ENCODE measurements at regions not wholly inside any gene's neighbourhood (a gene's known extent, or its start where the extent isn't known, plus 50 kb on each side); places are given as distances from the start of the nearest gene placed in this dataset.
"Not testable (repeated sequence)": the region's sequence is repeated elsewhere in the genome, so short reads cannot be mapped to it uniquely, and the experiment has no call there.

DNA sequence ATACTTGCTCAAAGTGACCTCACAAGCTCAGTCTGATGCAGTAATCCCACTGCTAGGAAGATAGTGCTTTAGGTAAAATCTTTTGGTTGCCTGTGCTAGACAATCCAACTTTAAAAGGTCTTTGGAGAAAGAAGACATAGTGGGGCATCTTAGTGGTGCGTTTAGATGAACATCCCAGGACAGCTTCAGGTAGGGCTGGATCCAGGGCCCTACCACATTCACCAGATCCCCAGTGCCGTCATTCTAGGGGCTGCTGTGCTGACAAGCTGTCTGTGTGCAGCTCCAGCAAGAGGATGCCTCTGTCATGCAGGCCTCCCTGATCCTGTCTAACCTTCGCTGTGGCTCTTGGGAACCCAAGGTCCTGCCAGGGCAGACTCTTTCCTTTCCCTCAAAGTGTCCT, 100.7 kb upstream of the EIF5 start:
- TF ChIP-seq, protein P1, sequence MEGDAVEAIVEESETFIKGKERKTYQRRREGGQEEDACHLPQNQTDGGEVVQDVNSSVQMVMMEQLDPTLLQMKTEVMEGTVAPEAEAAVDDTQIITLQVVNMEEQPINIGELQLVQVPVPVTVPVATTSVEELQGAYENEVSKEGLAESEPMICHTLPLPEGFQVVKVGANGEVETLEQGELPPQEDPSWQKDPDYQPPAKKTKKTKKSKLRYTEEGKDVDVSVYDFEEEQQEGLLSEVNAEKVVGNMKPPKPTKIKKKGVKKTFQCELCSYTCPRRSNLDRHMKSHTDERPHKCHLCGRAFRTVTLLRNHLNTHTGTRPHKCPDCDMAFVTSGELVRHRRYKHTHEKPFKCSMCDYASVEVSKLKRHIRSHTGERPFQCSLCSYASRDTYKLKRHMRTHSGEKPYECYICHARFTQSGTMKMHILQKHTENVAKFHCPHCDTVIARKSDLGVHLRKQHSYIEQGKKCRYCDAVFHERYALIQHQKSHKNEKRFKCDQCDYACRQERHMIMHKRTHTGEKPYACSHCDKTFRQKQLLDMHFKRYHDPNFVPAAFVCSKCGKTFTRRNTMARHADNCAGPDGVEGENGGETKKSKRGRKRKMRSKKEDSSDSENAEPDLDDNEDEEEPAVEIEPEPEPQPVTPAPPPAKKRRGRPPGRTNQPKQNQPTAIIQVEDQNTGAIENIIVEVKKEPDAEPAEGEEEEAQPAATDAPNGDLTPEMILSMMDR (IDR thresholded peaks at IDR 0.05) = no peak
- H3K4me1 ChIP-seq (ENCODE audit: control insufficient read depth in 1 of 2, insufficient read depth in 1 of 2, low read depth in 1 of 2, low read length in 1 of 2) = no peaks in the 10 kb centered on the region
- H3K27ac ChIP-seq = no peak overlapping the region
- no peaks in the 10 kb centered on the region for H3K36me3 ChIP-seq
- H3K27me3 ChIP-seq = peaks cover 54% of the 10 kb centered on the region
- H3K9me3 ChIP-seq = peaks cover 3% of the 10 kb centered on the region
- H3K4me3 ChIP-seq (ENCODE audit: low read depth in 1 of 2, low read length in 1 of 2) = no peak overlapping the region

DNA sequence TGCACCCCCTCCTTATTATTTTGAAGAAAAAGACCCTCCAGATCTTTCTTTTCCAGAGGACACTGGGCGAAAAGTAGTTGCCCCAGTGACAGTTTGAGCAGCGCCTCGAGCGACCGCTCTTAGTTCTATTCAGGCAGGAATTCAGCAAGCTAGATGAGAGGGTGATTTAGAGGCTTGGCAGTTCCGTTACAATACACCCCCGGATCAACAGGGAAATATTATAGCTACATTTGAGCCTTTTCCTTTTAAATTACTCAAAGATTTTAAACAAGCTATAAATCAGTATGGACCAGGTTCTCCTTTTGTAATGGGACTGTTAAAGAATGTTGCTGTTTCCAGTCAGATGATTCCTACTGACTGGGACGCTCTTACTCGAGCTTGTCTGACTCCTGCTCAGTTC, 99.2 kb upstream of the EIF5 start:
- H3K27ac ChIP-seq; H3K4me3 ChIP-seq (ENCODE audit: low read depth in 1 of 2, low read length in 1 of 2); H3K4me1 ChIP-seq (ENCODE audit: control insufficient read depth in 1 of 2, insufficient read depth in 1 of 2, low read depth in 1 of 2, low read length in 1 of 2); H3K36me3 ChIP-seq: not testable (repeated sequence)
- peaks cover 18% of the 10 kb centered on the region for H3K9me3 ChIP-seq
- H3K27me3 ChIP-seq = peaks cover 54% of the 10 kb centered on the region

DNA sequence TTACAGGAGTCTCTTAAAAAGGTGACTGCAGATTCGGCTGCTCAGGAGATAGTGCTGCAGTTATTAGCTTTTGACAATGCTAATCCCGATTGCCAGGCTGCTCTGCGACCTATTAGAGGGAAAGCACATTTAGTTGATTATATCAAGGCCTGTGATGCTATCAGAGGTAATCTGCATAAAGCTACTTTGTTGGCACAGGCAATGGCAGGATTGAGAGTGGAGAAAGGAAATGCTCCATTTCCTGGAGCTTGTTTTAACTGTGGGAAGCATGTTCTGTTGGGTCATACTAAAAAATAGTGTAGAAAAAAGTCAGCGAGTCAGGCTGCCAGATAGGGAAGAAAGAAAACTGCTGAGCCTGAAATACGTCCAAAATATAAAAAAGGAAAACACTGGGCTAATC, 98.5 kb upstream of the EIF5 start:
- not testable (repeated sequence) for H3K4me1 ChIP-seq (ENCODE audit: control insufficient read depth in 1 of 2, insufficient read depth in 1 of 2, low read depth in 1 of 2, low read length in 1 of 2); H3K4me3 ChIP-seq (ENCODE audit: low read depth in 1 of 2, low read length in 1 of 2)
- peaks cover 54% of the 10 kb centered on the region for H3K27me3 ChIP-seq

DNA sequence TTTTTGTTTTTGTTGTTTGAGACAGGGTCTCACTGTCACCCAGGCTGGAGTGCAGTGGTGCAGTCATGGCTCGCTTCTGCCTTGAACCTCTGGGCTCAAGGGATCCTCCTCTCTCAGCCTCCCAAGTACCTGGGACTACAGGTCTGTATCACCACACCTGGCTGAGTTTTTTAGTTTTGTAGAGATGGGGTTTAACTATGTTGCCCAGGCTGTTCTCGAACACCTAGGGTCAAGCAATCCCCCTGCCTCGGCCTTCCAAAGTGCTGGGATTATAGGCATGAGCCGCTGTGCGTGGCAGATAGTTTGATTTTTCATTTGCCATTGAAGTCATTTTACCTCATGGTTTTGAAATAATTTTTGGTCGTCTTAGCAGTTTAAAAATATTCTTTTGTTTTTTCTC, 94.3 kb upstream of the EIF5 start:
- TF ChIP-seq, protein P1 (IDR thresholded peaks at IDR 0.05) = no peak
- peaks cover 39% of the 10 kb centered on the region for H3K27me3 ChIP-seq
- H3K27ac ChIP-seq = no peak overlapping the region
- H3K4me1 ChIP-seq (ENCODE audit: control insufficient read depth in 1 of 2, insufficient read depth in 1 of 2, low read depth in 1 of 2, low read length in 1 of 2) = peaks cover 14 to 20% of the 10 kb centered on the region in 2 experiments
- H3K9me3 ChIP-seq = peaks cover 26% of the 10 kb centered on the region
- no peaks in the 10 kb centered on the region for H3K36me3 ChIP-seq
- H3K4me3 ChIP-seq (ENCODE audit: low read depth in 1 of 2, low read length in 1 of 2) = no peak overlapping the region

More for the DNA sequence above, 98.5 kb upstream of the EIF5 start:
- not testable (repeated sequence) for H3K27ac ChIP-seq, H3K36me3 ChIP-seq
- peaks cover 23% of the 10 kb centered on the region for H3K9me3 ChIP-seq

DNA sequence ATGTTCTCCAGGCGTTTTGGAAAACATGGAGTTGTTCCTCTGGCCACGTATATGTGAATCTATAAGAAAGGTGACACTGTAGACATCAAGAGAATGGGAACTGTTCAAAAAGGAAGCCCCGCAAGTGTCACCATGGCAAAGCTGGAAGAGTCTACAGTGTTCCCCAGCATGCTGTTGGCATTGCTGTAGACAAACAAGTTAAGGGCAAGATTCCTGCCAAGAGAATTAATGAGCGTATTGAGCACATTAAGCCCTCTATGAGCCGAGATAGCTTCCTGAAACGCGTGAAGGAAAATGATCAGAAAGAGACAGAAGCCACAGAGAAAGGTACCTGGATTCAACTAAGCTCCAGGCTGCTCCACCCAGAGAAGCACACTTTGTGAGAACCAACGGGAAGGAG, 92.5 kb upstream of the EIF5 start:
- peaks cover 26% of the 10 kb centered on the region for H3K9me3 ChIP-seq
- H3K4me1 ChIP-seq (ENCODE audit: control insufficient read depth in 1 of 2, insufficient read depth in 1 of 2, low read depth in 1 of 2, low read length in 1 of 2) = peaks cover 14 to 20% of the 10 kb centered on the region in 2 experiments
- peaks cover 22% of the 10 kb centered on the region for H3K27me3 ChIP-seq
- no peak overlapping the region for H3K4me3 ChIP-seq (ENCODE audit: low read depth in 1 of 2, low read length in 1 of 2)
- no peaks in the 10 kb centered on the region for H3K36me3 ChIP-seq
- TF ChIP-seq, protein P1 (IDR thresholded peaks at IDR 0.05) = no peak
- no peak overlapping the region for H3K27ac ChIP-seq

DNA sequence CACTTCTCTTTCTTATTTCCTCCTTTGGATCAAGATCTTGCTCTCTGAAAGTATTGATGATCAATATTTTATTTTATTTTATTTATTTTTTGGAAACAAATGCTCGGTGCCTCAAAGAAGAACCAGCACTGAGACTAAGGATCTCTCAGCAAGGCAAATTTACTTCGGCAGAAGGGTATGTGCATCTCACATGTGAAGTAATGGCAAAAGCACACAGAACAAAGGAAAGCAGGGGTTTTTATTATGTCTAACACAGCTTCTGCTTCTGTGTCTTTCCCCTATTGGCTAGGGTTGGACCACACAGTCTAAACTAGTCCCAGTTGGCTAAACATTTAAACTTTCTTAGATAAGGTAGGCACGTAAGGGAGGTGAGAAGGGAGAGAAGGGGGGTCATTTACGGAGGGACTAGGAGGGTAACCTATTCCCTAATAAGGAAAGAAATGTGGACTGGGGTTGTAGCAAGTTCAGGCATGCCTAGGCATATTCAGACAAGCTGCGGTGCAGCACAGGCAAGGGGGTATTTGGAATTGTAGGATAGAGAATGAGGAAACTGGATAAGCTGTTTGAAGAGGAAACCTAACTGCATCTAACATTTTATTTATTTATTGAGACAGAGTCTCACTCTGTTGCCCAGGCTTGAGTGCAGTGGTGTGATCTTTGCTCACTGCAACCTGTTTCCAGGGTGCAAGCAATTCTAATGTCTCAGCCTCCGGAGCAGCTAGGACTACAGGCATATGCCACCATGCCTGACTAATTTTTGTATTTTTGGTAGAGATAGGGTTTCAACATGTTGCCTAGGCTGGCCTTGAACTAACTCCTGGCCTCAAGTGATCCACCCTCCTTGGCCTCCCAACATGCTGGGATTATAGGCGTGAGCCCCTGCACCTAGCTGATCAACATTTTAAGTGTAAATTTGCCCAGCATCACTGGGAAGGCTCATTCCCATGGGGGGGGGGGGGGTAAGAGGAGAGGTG, 90.0 kb upstream of the EIF5 start:
- H3K27ac ChIP-seq = no peak overlapping the region
- H3K4me1 ChIP-seq (ENCODE audit: control insufficient read depth in 1 of 2, insufficient read depth in 1 of 2, low read depth in 1 of 2, low read length in 1 of 2) = peaks cover 14 to 20% of the 10 kb centered on the region in 2 experiments
- H3K36me3 ChIP-seq = no peaks in the 10 kb centered on the region
- peaks cover 12% of the 10 kb centered on the region for H3K27me3 ChIP-seq
- peaks cover 15% of the 10 kb centered on the region for H3K9me3 ChIP-seq
- TF ChIP-seq, protein P1 (IDR thresholded peaks at IDR 0.05) = no peak
- H3K4me3 ChIP-seq (ENCODE audit: low read depth in 1 of 2, low read length in 1 of 2) = no peak overlapping the region

DNA sequence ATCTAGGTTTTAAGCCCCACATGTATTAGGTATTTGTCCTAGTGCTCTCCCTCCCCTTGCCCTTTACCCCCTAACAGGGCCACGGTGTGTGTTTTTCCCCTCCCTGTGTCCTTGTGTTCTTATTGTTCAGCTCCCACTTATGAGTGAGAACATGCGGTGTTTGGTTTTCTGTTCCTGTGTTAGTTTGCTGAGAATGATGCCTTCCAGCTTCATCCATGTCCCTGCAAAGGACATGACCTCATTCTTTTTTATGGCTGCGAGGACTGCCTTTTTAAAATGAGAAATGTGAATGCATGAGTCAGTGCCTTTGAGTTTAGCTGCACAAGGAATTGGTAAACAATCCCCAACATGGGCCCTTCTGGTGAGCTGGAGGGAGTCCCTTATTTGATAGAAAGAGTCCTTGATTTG, 88.4 kb upstream of the EIF5 start:
- not testable (repeated sequence) for H3K9me3 ChIP-seq; H3K4me3 ChIP-seq (ENCODE audit: low read depth in 1 of 2, low read length in 1 of 2); H3K36me3 ChIP-seq; H3K27ac ChIP-seq
- Histone ChIP-seq H3K27me3 (peaks cover 21% of the 10 kb centered on the region), H3K4me1 (ENCODE audit: control insufficient read depth in 1 of 2, insufficient read depth in 1 of 2, low read depth in 1 of 2, low read length in 1 of 2) (peaks cover 20 to 24% of the 10 kb centered on the region in 2 experiments)
